WTC11 (cell line): ENCODE measurements at regions not wholly inside any gene's neighbourhood (a gene's known extent, or its start where the extent isn't known, plus 50 kb on each side); places are given as distances from the start of the nearest gene placed in this dataset.

Source experiments
- ATAC-seq: fragments of 200-7000 bp; cut with Tn5 transposase; 2 replicates; pipeline ENCODE4 v1.10.0; 2021; ENCODE audit warnings: mild to moderate bottlenecking, moderate library complexity
- CTCF ChIA-PET: fragments of 300-600 bp; sonication (Branson Sonifier 250); formaldehyde crosslinking; loops from one replicate; lab custom pipeline; 2021; ENCODE audit warnings: antibody characterized with exemption; lab: Charles Lee
- POLR2A ChIA-PET: fragments of 350-600 bp; sonication (Branson Sonifier 250); formaldehyde crosslinking; loops from one replicate; lab custom pipeline; 2021; ENCODE audit warnings: antibody characterized with exemption; lab: Charles Lee
- DNase-seq: peaks from one replicate; pipeline ENCODE4 v3.0.0; 2021; ENCODE audit warnings: low spot score
- H3K27ac Mint-ChIP-seq: 2 replicates; pipeline ENCODE4 v1.8.0; 2021; ENCODE audit warnings: mixed read lengths
- H3K27me3 Mint-ChIP-seq: 2 replicates; pipeline ENCODE4 v1.8.0; 2021; ENCODE audit warnings: low read depth, mild to moderate bottlenecking, moderate library complexity, mixed read lengths
- H3K36me3 Mint-ChIP-seq: 2 replicates; pipeline ENCODE4 v1.8.0; 2021; ENCODE audit warnings: mixed read lengths
- H3K4me1 Mint-ChIP-seq: 2 replicates; pipeline ENCODE4 v1.8.0; 2022; ENCODE audit warnings: mixed read lengths
- H3K4me3 Mint-ChIP-seq: 2 replicates; pipeline ENCODE4 v1.8.0; 2021; ENCODE audit warnings: mild to moderate bottlenecking, moderate library complexity, mixed read lengths
- H3K9me3 Mint-ChIP-seq: 2 replicates; pipeline ENCODE4 v1.8.0; 2021; ENCODE audit warnings: mixed read lengths
- AFF4 ChIP-seq: sonication (generic); formaldehyde crosslinking; IDR thresholded peaks from 2 replicates; pipeline ENCODE4 v1.8.1; 2023; ENCODE audit warnings: mild to moderate bottlenecking, missing genetic modification reagents, borderline replicate concordance
- ARID4B ChIP-seq: sonication (generic); formaldehyde crosslinking; IDR thresholded peaks from 2 replicates; pipeline ENCODE4 v1.8.0; 2023; ENCODE audit warnings: missing genetic modification reagents, mild to moderate bottlenecking, borderline replicate concordance
- CBFB ChIP-seq: sonication (generic); formaldehyde crosslinking; IDR thresholded peaks from 2 replicates; pipeline ENCODE4 v1.8.1; 2022; ENCODE audit warnings: mild to moderate bottlenecking, low read depth, missing genetic modification reagents
- CREB1 ChIP-seq: sonication (generic); formaldehyde crosslinking; IDR thresholded peaks from 2 replicates; pipeline ENCODE4 v1.8.0; 2023; ENCODE audit warnings: mild to moderate bottlenecking, missing genetic modification reagents
- ZBTB43 ChIP-seq: sonication (generic); formaldehyde crosslinking; IDR thresholded peaks from 2 replicates; pipeline ENCODE4 v1.8.1; 2023; ENCODE audit warnings: mild to moderate bottlenecking, missing genetic modification reagents
- ZNF263 ChIP-seq: sonication (generic); formaldehyde crosslinking; IDR thresholded peaks from 2 replicates; pipeline ENCODE4 v1.8.1; 2022; ENCODE audit warnings: low read depth, mild to moderate bottlenecking, moderate library complexity, missing genetic modification reagents
- ZNF423 ChIP-seq: fragments of 250-450 bp; sonication (Bioruptor Pico); IDR thresholded peaks from 2 replicates; pipeline ENCODE4 v2.1.2; 2022; ENCODE audit warnings: mild to moderate bottlenecking, moderate library complexity
- TF ChIP-seq, protein P1 (sequence below): sonication (generic); formaldehyde crosslinking; IDR thresholded peaks from 2 replicates; pipeline ENCODE4 v1.8.0; 2022; ENCODE audit warnings: mild to moderate bottlenecking, missing genetic modification reagents
- TF ChIP-seq, protein P2 (sequence below): fragments of 250-450 bp; sonication (Bioruptor Pico); IDR thresholded peaks from 2 replicates; pipeline ENCODE4 v1.9.0; 2021; ENCODE audit warnings: mild to moderate bottlenecking
- TF ChIP-seq, protein P3 (sequence below): fragments of 200-600 bp; IDR thresholded peaks from 2 replicates; pipeline ENCODE4 v1.8.0; 2022; ENCODE audit warnings: antibody characterized with exemption
- TF ChIP-seq, protein P4 (sequence below): sonication (generic); formaldehyde crosslinking; IDR thresholded peaks from 2 replicates; pipeline ENCODE4 v1.8.1; 2022; ENCODE audit warnings: low read depth, mild to moderate bottlenecking, moderate library complexity, missing genetic modification reagents, borderline replicate concordance

GRCh38 chr4:122978789-122979188 is 56.4 kb upstream of the NUDT6 start:
- H3K9me3 Mint-ChIP-seq, result peaks cover 35% of the 10 kb centered on the region

DNA sequence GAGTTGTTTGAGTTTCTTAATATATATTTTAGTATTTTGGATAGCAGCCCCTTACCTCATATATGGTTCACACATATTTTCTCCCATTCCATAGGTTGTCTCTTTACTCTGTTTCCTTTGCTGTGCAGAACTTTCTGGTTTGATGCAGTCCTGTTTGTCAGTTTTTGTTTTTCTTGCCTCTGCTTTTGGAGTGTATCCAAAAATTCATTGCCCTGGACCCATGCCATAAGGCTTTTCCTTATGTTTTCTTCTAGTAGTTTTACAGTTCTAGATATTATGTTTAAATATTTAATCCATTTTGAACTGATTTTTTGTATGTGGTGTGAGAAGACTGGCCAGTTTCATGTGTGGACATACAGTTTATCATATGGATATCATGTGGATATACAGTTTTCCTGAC is 58.5 kb upstream of the NUDT6 start:
- ChIA-PET CTCF (no interaction called here), POLR2A (no interaction called here)
- no peak overlapping the region for H3K4me3 Mint-ChIP-seq
- no peak overlapping the region for H3K27ac Mint-ChIP-seq
- no peaks in the 10 kb centered on the region for H3K27me3 Mint-ChIP-seq
- H3K36me3 Mint-ChIP-seq, result peaks cover 53% of the 10 kb centered on the region
- no peaks in the 10 kb centered on the region for H3K4me1 Mint-ChIP-seq
- DNase-seq (no peak), ATAC-seq (no peak)
- H3K9me3 Mint-ChIP-seq, result peaks cover 21% of the 10 kb centered on the region
- TF ChIP-seq ZNF423 (CRISPR knock-in tag) (no peak), ZNF263 (CRISPR knock-in tag) (no peak), ZBTB43 (CRISPR knock-in tag) (no peak), AFF4 (CRISPR knock-in tag) (no peak)
- TF ChIP-seq, protein P1, sequence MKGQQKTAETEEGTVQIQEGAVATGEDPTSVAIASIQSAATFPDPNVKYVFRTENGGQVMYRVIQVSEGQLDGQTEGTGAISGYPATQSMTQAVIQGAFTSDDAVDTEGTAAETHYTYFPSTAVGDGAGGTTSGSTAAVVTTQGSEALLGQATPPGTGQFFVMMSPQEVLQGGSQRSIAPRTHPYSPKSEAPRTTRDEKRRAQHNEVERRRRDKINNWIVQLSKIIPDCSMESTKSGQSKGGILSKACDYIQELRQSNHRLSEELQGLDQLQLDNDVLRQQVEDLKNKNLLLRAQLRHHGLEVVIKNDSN (CRISPR knock-in tag), result no peak
- TF ChIP-seq, protein P2, sequence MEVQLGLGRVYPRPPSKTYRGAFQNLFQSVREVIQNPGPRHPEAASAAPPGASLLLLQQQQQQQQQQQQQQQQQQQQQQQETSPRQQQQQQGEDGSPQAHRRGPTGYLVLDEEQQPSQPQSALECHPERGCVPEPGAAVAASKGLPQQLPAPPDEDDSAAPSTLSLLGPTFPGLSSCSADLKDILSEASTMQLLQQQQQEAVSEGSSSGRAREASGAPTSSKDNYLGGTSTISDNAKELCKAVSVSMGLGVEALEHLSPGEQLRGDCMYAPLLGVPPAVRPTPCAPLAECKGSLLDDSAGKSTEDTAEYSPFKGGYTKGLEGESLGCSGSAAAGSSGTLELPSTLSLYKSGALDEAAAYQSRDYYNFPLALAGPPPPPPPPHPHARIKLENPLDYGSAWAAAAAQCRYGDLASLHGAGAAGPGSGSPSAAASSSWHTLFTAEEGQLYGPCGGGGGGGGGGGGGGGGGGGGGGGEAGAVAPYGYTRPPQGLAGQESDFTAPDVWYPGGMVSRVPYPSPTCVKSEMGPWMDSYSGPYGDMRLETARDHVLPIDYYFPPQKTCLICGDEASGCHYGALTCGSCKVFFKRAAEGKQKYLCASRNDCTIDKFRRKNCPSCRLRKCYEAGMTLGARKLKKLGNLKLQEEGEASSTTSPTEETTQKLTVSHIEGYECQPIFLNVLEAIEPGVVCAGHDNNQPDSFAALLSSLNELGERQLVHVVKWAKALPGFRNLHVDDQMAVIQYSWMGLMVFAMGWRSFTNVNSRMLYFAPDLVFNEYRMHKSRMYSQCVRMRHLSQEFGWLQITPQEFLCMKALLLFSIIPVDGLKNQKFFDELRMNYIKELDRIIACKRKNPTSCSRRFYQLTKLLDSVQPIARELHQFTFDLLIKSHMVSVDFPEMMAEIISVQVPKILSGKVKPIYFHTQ, result no peak

More at GRCh38 chr4:122978789-122979188, 56.4 kb upstream of the NUDT6 start:
- no peak for DNase-seq
- Mint-ChIP-seq H3K4me1 (no peaks in the 10 kb centered on the region), H3K27me3 (no peaks in the 10 kb centered on the region), H3K4me3 (no peak overlapping the region), H3K36me3 (peaks cover 67% of the 10 kb centered on the region), H3K27ac (no peak overlapping the region)
- TF ChIP-seq CBFB (CRISPR knock-in tag) (no peak), ARID4B (no peak), CREB1 (CRISPR knock-in tag) (no peak), ZNF263 (CRISPR knock-in tag) (no peak)
- TF ChIP-seq, protein P3, sequence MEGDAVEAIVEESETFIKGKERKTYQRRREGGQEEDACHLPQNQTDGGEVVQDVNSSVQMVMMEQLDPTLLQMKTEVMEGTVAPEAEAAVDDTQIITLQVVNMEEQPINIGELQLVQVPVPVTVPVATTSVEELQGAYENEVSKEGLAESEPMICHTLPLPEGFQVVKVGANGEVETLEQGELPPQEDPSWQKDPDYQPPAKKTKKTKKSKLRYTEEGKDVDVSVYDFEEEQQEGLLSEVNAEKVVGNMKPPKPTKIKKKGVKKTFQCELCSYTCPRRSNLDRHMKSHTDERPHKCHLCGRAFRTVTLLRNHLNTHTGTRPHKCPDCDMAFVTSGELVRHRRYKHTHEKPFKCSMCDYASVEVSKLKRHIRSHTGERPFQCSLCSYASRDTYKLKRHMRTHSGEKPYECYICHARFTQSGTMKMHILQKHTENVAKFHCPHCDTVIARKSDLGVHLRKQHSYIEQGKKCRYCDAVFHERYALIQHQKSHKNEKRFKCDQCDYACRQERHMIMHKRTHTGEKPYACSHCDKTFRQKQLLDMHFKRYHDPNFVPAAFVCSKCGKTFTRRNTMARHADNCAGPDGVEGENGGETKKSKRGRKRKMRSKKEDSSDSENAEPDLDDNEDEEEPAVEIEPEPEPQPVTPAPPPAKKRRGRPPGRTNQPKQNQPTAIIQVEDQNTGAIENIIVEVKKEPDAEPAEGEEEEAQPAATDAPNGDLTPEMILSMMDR, result no peak
- TF ChIP-seq, protein P4, sequence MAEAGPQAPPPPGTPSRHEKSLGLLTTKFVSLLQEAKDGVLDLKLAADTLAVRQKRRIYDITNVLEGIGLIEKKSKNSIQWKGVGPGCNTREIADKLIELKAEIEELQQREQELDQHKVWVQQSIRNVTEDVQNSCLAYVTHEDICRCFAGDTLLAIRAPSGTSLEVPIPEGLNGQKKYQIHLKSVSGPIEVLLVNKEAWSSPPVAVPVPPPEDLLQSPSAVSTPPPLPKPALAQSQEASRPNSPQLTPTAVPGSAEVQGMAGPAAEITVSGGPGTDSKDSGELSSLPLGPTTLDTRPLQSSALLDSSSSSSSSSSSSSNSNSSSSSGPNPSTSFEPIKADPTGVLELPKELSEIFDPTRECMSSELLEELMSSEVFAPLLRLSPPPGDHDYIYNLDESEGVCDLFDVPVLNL (CRISPR knock-in tag), result no peak
- ChIA-PET CTCF (no interaction called here), POLR2A (no interaction called here)
- ATAC-seq, result no peak
